Stimulated activated CD4-positive, alpha-beta T cell treated with anti-CD3 and anti-CD28 coated beads, Interleukin-15, amount 100 ng/mL, for 1 hour (primary cell): ENCODE measurements at regions not wholly inside any gene's neighbourhood (a gene's known extent, or its start where the extent isn't known, plus 50 kb on each side); places are given as distances from the start of the nearest gene placed in this dataset.
"Not testable (repeated sequence)": the region's sequence is repeated elsewhere in the genome, so short reads cannot be mapped to it uniquely, and the experiment has no call there.

Experiments
- DNase-seq, 2 donors: peaks; one replicate each; pipeline ENCODE4 v3.0.0-alpha.2; 2020; ENCODE audit warnings: low read depth in 1 of 2, low spot score in 1 of 2

DNA sequence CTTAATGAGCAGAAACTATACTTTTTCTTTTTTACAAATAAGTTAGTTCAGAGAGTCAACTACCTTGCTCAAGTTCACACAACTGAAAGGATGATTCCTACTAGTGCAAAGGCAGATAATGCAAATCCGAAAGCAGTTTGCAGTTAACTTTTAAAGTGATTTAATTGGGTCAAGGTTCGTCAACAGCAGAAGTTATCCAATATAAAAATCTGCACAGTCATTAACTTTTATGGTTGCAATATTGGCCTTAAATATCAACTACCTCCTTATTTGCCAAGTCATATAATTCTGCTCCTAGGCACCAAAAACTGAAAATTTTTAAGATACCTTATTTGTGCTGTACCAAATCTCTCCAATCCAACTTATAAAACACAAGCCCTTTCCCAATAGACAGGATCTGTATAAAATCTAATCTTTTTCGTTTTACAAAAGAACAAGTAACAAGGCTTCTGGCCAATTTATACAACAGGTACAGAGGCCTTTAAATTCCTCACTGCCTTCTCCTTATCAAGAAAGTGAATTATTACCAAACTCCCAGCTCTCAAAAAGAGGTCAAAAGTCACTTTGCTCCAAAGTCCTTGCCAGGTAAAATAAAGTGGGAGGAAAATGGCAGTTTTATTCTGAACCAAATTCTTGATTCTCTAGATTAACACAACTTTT lies 416.6 kb upstream of the NECTIN3 start:
- no peak for DNase-seq

DNA sequence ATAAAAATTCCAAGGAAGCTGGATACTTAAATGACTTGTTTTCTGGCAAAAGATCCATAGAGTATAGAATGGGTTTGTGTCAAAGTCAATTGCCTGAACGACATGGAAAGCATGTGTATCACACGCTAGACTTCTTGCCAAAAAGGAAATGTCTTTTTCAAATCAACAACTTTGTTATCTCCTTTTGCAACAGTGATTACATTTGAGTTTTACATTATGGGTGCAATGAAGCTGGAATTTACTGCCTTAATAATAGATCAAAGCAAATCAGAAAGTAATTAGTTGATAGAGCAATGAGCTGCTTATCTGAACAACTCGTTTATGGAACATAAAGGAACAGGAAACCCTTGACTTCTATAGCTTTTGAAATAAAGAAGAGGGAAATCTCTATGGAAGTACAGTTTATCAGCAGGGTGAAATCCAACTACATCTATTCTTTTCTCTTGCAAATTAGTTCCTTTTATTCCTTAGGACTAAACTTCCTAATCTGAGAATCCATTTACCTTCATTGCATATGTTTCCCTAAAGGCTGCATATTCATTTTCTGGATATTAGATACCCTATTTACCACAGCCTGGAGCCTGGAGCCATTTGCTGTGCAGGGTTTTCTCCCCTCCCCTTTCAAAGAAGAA lies 415.1 kb upstream of the NECTIN3 start:
- DNase-seq: no peak

DNA sequence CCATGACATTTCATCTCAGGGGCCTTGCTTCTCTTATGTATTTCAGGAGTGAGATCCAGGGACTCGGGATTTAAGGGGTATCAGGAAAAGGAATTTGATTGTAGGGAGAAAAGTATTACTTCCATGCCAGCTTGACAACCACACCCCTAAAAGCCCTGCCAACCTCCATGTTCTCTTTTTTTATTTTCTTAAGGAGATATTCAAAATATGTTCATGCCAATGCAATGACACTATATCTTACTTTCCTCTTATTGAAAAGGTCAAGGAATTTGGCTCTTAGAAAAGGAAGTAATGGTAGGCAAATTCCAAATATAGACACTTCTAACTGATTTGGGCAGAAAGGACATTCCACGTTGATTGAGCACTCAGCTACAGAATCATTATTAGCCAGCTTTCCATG lies 407.5 kb upstream of the NECTIN3 start:
- no peak for DNase-seq

DNA sequence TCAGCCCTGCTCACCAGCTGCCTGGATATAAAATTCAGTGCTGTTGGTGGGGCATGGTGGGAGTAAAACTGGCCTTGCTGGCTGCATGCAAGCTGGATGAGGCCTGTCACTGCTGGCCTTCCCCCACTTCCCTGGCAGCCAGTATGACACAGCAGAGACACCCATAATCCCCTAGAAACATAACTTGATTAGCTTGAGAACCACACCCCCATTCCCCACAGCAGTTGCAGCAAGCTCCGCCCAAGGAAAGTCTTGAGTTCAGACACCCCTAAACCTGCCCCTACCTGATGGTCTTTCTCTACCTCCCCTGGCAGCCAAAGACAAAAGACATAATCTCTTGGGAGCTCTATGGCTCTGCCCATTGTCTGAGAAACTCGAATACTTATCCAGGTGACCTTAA lies 405.1 kb upstream of the NECTIN3 start:
- DNase-seq: no peak

DNA sequence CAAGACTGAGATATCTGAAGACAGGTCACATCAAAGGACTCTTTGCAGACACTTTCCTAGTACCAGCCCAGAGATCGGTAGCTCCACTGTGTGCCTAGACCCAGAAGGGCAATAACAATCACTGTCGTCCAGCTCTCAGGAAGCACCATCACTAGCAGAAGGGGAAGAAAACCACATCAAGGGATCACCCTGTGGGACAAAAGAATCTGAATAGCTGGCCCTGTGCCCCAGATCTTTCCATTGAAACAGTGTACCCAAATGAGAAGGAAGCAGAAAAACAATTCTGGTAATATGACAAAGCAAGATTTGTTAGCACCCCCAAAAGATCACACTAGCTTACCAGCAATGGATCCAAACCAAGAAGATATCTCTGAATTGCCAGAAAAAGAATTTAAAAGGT lies 404.4 kb upstream of the NECTIN3 start:
- no peak for DNase-seq

DNA sequence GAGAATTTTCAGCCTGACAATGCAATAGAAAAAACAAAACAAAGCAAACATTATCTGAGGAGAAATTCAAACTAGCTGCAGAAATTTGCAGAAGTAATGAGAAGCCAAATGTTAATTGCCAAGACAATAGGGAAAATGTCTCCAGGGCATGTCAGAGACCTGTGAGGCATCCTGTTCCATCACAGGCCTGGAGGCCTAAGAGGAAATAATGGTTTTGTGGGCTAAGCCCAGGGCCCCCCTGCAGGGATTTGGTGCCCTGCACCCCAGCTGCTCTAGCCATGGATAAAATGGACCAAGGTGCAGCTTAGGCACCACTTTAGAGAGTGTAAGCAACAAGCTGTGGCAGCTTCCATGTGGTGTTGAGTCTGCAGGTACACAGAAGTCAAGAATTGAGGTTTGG lies 401.2 kb upstream of the NECTIN3 start:
- no peak for DNase-seq

DNA sequence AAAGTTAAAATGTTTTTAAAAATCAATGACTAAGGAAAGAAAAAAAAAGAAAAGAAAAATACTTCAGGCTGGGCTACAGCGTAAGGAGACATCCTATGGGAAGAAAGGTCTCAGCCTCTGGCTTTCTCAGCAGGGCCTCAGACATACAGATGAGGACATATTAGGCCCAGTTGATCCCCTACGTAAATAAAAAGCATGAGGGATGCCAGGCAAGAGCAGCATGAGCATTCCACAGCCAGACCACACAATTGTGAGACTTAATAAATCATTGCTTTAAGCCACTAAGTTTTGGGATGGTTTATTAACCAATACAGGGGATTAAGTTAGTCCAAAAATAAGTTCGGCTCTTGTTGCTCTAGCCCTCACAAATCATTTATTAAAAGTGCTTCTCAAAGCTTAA lies 394.1 kb upstream of the NECTIN3 start:
- no peak for DNase-seq

DNA sequence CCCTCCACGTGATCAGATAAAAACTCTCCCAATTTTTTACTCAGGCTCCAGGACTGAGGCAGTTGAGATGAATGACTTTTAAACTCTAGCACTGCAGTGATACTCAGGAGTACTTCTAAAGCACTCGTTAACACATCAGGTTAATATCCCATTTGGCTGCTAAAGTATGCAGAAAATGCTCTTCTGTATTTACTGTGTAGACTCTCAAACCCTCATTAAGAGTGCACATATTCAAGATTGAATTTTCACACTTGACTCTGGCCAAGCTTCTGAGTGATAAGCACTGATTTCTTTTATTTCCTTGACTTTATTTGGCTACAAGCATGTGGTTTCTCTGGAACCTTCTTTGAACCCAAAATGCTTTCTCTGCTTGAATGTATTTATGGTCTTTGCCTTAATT lies 392.3 kb upstream of the NECTIN3 start:
- no peak for DNase-seq

DNA sequence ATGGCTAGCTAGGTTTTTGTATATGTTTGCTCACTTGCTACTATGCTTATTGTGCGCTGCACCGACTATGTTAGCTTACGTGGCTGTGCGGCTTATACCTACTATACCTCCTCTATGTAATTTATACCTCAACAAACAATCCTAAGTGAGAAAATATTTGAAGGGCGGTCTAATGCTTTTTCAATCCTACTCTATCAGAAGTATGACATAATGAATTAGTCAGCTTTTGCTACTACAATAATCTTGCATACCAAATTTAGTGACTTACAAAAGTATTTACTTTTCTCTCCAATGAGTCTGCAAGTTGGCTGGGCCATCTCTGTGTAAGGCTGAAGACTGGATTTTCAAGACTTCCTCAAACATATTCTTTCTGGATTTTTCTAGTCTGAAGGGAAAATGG lies 391.2 kb upstream of the NECTIN3 start:
- no peak for DNase-seq

DNA sequence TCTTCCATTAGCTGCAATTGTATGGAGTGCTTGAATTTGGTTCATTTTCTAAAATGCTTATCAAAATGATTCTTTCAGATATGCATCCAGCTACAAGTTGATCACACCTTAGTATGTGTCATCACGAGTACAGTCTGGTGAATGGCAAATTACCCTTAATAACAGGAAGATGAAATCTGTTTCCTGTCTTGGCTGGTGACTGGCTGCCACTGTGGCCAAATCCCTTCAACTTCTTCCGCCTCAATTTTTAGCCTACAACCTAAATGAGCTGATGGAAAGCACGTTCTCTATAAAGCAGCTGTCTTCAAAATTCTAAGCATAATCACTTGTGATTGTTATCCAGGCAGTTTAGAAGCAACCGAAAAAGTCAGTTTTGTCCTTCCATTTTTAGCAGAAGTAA lies 387.1 kb upstream of the NECTIN3 start:
- DNase-seq: no peak

DNA sequence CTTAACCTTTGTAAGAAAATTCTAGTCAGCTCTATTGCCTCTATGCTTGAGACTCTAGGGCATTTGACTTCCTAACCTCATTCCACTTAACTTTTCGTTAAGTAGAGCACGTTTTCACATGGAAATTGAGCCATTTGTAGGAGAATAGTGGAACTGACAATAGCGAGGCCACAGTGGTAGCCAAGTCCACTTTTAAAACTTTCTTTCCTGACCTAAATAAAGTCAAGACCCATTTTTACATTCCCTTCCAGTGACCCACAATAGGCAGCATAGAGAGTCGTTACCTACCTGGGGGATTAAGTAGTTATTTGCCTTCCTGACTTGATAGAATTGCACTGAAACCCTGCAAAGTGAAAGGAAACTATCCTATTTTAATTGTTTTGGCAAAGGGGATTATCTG lies 386.0 kb upstream of the NECTIN3 start:
- DNase-seq: no peak

DNA sequence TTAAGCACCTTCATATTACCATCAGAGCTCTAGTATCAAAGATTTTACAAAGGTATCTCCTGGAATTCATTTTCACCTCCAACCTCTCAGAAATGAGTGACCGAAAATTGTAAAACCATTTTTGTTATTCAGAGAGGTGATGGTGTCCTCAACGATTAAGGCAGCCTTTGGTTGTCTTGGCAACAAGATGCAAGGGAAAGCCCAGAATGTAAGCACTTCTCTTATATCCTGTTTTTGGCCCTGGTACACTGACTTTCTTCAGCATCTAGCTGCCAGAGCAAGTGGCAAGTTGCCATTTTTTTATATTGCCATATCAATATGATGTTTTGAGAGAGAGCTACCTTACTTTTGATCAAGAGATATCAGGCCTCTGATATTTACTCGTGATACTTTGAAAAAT lies 384.9 kb upstream of the NECTIN3 start:
- no peak for DNase-seq

DNA sequence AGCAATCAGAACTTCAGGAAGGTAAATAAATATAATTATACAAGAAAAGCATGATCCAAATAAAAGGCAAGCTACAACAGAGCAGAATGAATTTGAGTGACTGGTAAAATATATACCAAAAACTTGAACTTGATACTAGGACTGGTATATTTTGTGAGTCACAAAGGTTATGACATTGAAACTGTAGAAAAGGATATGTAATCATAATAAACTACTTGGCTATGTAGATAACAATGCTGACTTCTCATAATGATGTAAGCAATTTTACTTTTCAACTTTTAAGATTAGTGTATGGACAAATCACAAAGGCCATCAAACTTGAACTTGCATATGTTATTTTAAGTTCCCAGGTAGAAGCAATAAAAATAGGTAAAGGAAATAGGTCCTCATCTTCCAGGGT lies 384.5 kb upstream of the NECTIN3 start:
- no peak for DNase-seq

DNA sequence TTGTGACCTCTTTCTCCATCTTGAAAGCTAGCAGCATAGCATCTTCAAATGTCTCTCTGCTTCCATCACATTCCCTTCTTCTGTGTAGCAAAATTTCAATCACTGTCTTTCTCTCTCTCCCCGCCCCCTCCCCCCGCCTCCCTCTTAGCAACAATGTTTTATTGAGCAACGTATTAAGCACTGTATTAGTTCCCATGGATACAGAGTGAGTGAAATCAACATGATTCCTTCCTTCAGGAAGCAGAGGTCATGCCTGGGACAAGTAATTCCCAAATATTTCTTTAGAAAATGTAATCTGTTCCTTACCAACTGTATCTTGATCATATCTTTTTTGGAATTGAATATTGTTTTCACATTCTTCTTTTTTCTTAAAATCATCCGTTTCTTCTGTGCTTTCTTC lies 373.7 kb upstream of the NECTIN3 start:
- DNase-seq: no peak

DNA sequence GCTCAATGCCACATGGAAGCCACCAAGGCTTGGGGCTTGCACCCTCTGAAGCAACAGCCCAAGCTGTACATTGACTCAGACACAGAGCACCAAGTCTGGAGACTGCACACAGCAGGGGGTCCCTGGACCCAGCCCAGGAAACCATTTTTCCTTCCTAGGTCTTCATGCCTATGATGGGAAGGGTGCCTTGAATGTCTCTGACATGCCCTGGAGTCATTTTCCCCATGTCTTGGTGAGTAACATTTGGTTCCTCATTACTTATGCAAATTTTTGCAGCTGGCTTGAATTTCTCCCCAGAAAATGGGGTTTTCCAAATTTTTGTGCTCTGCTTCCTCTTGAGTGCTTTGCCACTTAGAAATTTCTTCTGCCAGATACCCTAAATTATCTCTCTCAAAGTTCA lies 367.3 kb upstream of the NECTIN3 start:
- not testable (repeated sequence) for DNase-seq

DNA sequence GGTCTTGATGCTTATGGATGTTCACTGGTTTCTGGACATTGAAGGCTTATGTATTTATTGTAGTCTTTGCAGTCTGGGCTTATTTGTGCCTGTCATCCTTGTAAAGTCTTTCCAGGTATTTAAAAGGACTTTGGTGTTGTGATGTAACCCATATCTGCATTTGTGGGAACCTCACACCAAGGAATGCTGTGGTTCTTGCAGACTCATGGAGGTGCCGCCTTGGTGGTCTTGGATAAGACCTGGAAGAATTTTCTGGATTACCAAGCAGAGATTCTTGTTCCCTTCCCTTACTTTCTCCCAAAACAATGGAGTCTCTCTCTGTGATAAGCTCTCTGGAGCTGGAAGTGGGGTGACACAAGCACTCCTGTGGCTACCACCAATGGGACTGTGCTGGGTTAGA lies 363.5 kb upstream of the NECTIN3 start:
- no peak for DNase-seq

DNA sequence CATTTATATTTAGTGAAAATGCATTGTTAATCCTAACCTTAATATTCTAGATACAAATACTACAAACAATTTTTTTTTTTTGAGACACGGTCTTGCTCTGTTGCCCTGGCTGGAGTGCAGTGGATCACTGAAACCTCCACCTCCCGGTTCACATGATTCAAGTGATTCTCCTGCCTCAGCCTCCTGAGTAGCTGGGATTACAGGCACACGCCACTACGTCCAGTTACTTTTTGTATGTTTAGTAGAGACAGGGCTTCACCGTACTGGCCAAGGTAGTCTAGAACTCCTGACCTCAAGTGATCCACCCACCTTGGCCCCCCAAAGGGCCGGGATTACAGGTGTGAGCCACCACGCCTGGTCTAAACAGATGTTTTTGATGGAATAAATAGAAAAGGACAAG lies 361.5 kb upstream of the NECTIN3 start:
- DNase-seq: no peak

DNA sequence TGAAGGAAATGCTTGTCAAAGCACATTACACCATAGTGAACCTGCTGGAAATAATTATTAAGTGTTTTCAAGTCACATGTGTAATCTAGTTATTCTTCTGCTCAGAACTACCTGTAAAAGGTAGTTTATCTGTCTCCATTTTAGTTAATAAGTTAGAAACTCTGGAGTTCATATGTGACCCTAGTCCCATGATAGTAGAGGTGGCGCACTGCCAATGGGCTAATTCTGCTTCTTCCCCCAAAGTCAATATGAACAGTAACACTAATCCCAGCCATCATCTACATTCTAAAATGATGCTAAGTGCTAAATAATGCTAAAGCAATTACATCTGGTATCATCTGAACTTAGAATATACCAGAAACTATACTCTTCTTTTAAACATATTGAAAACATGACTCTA lies 361.0 kb upstream of the NECTIN3 start:
- DNase-seq: no peak

DNA sequence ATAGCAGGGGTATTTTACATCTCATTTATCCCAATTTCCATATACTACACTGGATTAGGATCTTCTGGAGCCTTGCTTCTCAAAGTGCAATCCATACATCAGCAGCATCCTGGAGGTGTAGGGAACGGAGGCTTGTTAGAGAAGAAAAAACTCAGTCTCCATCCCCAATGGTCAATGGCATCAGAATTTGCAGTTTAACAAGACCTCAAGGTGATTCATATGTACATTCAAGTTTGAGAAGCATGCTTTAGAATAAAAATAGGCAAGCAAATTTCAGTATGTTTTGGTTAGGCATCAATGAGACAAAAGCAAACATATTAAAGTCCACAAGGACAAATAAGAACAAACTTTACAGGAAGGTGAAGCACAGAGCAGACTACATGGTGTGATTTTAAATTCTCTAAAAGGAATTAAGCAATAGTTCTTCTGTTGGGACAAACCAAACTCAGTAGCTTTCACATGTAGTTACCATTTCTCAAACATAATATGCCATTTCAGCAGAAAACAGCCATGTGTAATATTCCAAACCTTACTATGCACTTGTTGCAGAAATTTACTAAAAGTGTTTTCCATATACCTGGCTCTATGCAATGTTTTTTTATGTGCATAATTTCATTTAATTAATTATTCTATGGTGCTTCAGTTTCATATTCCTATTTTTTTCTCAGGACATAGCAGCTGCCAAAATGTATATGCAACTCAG lies 360.3 kb upstream of the NECTIN3 start:
- no peak for DNase-seq

DNA sequence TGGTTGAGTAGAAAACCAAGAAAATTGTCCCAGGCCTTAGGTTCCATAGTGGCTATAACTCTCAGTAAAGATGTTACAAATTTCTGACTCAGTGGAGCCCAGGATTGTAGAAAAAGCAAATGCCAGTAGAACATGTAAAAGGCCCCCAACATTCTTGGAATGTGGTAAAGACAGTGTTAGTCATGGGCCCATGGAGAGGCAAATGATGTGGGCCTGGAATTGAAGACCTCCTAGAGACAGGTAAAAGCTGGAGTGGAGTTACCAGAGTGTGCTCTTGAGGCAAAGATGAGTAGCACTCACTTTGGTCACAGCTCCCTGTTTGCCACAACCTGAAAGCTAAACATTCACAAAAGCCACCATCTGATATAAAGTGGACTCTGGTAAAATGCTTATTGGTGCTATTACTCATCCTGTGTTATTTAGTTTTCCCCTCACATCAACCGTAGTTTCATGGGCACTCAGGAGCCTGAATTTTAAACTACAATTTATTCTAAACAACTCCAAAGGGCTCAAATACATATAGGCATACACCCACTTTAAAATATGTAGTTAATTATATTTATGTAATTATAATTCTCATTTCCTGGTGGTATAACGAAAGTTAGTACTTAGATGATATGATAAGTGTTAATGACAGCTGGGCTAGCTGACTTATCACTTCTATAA lies 359.6 kb upstream of the NECTIN3 start:
- no peak for DNase-seq

DNA sequence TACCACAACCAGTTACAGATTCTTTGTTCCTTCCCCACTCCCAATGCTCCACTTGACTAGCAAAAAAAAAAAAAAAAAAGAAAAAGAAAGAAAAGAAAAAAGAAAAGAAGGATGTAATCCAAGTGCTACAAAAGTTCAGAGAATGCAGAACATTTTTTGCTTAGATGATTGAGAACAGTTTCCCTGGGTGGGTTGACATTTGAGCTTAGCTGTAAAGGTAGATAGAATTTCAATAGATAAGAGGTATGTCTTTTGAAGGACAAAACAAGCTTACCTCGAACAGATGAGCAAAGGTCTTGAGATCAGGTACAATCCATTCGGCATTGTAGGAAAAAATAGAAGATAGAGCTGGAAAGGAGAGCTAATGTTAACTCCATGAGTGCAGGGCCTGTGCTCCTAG lies 344.6 kb upstream of the NECTIN3 start:
- DNase-seq: no peak

DNA sequence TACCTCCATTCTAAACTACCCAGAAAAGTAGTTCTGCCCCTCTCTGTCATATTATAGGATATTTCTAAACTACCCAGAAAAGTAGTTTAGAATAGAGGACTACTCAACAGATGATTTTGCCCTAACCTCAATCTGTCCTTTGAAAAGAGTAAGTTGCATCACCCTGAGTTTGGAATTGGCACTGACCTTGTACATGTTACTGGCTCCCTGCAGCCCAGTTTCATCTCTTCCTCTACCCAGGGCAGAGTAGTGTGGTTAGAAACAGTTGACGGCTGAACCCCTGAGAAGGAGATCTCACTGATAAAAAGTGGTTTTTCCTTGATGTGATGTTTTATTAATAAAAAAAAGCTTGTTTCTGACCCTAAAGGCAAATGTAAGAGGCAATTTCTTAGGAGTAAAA lies 340.5 kb upstream of the NECTIN3 start:
- no peak for DNase-seq
